Cardiac fibroblast (primary cell): ENCODE measurements at regions not wholly inside any gene's neighbourhood (a gene's known extent, or its start where the extent isn't known, plus 50 kb on each side); places are given as distances from the start of the nearest gene placed in this dataset.
A peak's percentile ranks its signal among the peaks of the same experiment; 100 is the strongest.

ENCODE experiments used
- DNase-seq, 2 donors: peaks; one replicate each; pipeline versions ENCODE4 v3.0.0 to v3.0.0-alpha.2; 2010; ENCODE audit warnings: low read depth in 2 of 2
- H3K4me3 ChIP-seq, 2 donors: replicated peaks in 1 of 2; 1 replicate in 1 of 2; 2 replicates in 1 of 2; pipeline ENCODE4 v1.5.1; 2011; ENCODE audit warnings: low read depth in 2 of 2, low read length in 2 of 2, mild to moderate bottlenecking in 2 of 2, moderate library complexity in 1 of 2
- CTCF ChIP-seq: IDR thresholded peaks from one replicate; pipeline ENCODE4 v1.5.1; 2011; ENCODE audit warnings: low read depth, mild to moderate bottlenecking, low read length, inconsistent platforms

DNA sequence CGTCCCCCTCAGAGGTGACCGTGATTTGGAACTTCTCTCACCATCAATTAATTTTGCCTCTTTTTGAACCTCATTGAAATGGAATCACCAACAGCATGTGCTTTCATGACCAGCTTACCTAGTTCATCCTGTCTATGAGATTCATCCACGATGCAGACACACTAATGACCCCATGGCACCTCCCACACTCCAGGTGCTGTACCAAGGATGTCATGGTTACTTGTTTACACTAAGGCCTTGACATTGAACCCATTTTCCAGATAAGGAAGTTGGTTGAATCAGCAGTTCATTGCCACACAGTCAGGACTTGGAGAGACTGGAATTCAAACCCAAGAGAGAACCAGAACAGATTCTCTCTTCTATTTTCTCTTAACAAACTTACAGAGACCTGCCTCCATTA, 139.0 kb downstream of the ZFP36L2 start:
- no peak for TF ChIP-seq CTCF
- H3K4me3 ChIP-seq: no peak overlapping the region
- no peak for DNase-seq

- H3K4me3 ChIP-seq: no peak overlapping the region
- TF ChIP-seq CTCF: no peak
- DNase-seq: peak; percentile 99 to 100
These were observed 139.8 kb downstream of the ZFP36L2 start for GRCh38 chr2:43086451-43087221.

DNA sequence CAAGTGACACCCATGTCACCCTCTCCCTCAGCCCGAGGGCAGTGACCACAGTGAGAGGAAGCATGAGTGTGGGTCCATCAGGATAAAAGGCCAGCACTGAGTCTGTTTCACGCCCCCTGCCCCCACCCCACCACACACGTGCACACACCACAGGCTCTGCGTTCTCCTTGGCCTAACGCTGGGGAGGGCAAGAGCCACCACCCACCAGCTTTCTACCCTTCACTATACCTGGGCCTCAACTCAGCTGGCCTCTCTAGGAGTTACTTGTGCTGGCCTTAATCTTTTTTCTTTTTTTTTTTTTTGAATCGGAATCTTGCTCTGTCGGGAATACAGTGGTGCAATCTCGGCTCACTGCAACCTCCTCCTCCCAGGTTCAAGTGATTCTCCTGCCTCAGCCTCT, 140.5 kb downstream of the ZFP36L2 start:
- DNase-seq: peak in 1 of 2 donors; percentile 60
- TF ChIP-seq CTCF: no peak
- H3K4me3 ChIP-seq: no peak overlapping the region

GRCh38 chr2:43085505-43085904, 140.9 kb downstream of the ZFP36L2 start:
- no peak for TF ChIP-seq CTCF
- DNase-seq: no peak
- no peak overlapping the region for H3K4me3 ChIP-seq

- peak; percentile 43 to 85 for DNase-seq
- TF ChIP-seq CTCF: no peak
- H3K4me3 ChIP-seq: no peak overlapping the region
These were observed 141.7 kb downstream of the ZFP36L2 start for GRCh38 chr2:43084699-43085091.

- no peak for TF ChIP-seq CTCF
- H3K4me3 ChIP-seq: no peak overlapping the region
- peak; percentile 71 to 85 for DNase-seq
These were observed 142.4 kb downstream of the ZFP36L2 start for GRCh38 chr2:43083710-43084698.
